GM13976 (cell line): ENCODE measurements at regions not wholly inside any gene's neighbourhood (a gene's known extent, or its start where the extent isn't known, plus 50 kb on each side); places are given as distances from the start of the nearest gene placed in this dataset.

ENCODE experiments used
- DNase-seq: peaks from one replicate; pipeline ENCODE4 v3.0.0; 2012; ENCODE audit warnings: low spot score
- CTCF ChIP-seq: IDR thresholded peaks from 2 replicates; pipeline ENCODE4 v1.5.1; 2012; ENCODE audit warnings: borderline replicate concordance, mild to moderate bottlenecking; ENCODE audit not compliant: insufficient read depth; ENCODE audit errors: extremely low read depth, missing control alignments, control extremely low read depth
- in situ Hi-C: fragments of 300-500 bp; cut with MboI; formaldehyde crosslinking; loops from one replicate; pipeline ENCODE4 v1.12.0; 2022; ENCODE audit warnings: low sequenced_read_pairs, mixed read lengths, inconsistent platforms; ENCODE audit not compliant: unreplicated experiment

- in situ Hi-C loops, result no loop called here
- DNase-seq, result no peak
- TF ChIP-seq CTCF, result no peak
Measured at GRCh38 chr3:6437631-6438030, 423.3 kb upstream of the GRM7 start.

- no peak for TF ChIP-seq CTCF
- in situ Hi-C loops, result no loop called here
- DNase-seq, result no peak
Measured at GRCh38 chr3:6438031-6438430, 422.9 kb upstream of the GRM7 start.

- in situ Hi-C loops, result no loop called here
- no peak for TF ChIP-seq CTCF
- DNase-seq, result no peak
Measured at GRCh38 chr3:6439226-6439625, 421.7 kb upstream of the GRM7 start.

GRCh38 chr3:6439824-6440223, 421.1 kb upstream of the GRM7 start:
- in situ Hi-C loops, result no loop called here
- TF ChIP-seq CTCF, result no peak
- no peak for DNase-seq

GRCh38 chr3:6444888-6445658, 415.8 kb upstream of the GRM7 start:
- DNase-seq, result no peak
- in situ Hi-C loops, result no loop called here
- no peak for TF ChIP-seq CTCF

- no peak for DNase-seq
- in situ Hi-C loops, result no loop called here
- TF ChIP-seq CTCF, result no peak
Measured at GRCh38 chr3:6447166-6447801, 413.6 kb upstream of the GRM7 start.
